HepG2 (cell line): ENCODE measurements at regions not wholly inside any gene's neighbourhood (a gene's known extent, or its start where the extent isn't known, plus 50 kb on each side); places are given as distances from the start of the nearest gene placed in this dataset.

Experiments
- ATAC-seq: fragments of 200-7000 bp; cut with Tn5 transposase; 3 replicates; pipeline ENCODE4 v1.9.1; 2020; ENCODE audit warnings: mild to moderate bottlenecking, moderate library complexity
- BruUV-seq: library from RNA; stranded (reverse); fragments of 400-500 nt; replicated peaks from 2 replicates; lab custom pipeline; 2021; lab: Mats Ljungman, UMichigan
- CTCF ChIA-PET: fragments of 300-600 bp; formaldehyde crosslinking; extraction: SDS; loops from one replicate; lab custom pipeline; 2021; ENCODE audit warnings: low total read pairs, inconsistent platforms, low intra/inter-chr PET ratio; lab: Yijun Ruan, JAX
- POLR2A ChIA-PET: fragments of 350-600 bp; sonication (Branson Sonifier 250); formaldehyde crosslinking; loops from one replicate; lab custom pipeline; 2020; ENCODE audit warnings: antibody characterized with exemption, inconsistent platforms; lab: Yijun Ruan, JAX
- DNase-seq: peaks from one replicate; pipeline ENCODE4 v3.0.0-alpha.2; 2015; ENCODE audit warnings: low spot score
- FAIRE-seq: peaks from 3 replicates; lab custom pipeline; 2011; peaks lifted over from hg19 to GRCh38; lab: Jason Lieb, UNC
- H2AFZ ChIP-seq: one replicate; pipeline ENCODE4 v1.6.1; 2011; ENCODE audit warnings: low read length, inconsistent platforms
- H3K27ac ChIP-seq: fragments of 300-600 bp; 3 replicates; pipeline ENCODE4 v1.8.0; 2011; ENCODE audit warnings: mixed run types, mild to moderate bottlenecking, mixed read lengths, low read length, inconsistent platforms; ENCODE audit not compliant: insufficient read depth; ENCODE audit errors: extremely low read length
- H3K27me3 ChIP-seq, 2 experiments: fragments of 200-600 bp in 1 of 2; 2 replicates in 1 of 2; 3 replicates in 1 of 2; pipeline versions ENCODE4 v1.6.0 to v1.8.0; 2011; ENCODE audit warnings: low read length in 2 of 2, mild to moderate bottlenecking in 2 of 2, moderate library complexity in 2 of 2, inconsistent platforms in 1 of 2; ENCODE audit not compliant: insufficient read depth in 2 of 2, control insufficient read depth in 1 of 2
- H3K36me3 ChIP-seq, 2 experiments: fragments of 200-600 bp in 1 of 2; replicated peaks in 1 of 2; 2 replicates in 1 of 2; 3 replicates in 1 of 2; pipeline versions ENCODE4 v1.5.1 to v1.8.0; 2011; ENCODE audit warnings: low read length in 2 of 2, inconsistent platforms in 1 of 2; ENCODE audit not compliant: insufficient read depth in 2 of 2, control insufficient read depth in 1 of 2
- H3K4me1 ChIP-seq: 2 replicates; pipeline ENCODE4 v1.5.1; 2012; ENCODE audit warnings: low read length, inconsistent platforms; ENCODE audit not compliant: insufficient read depth
- H3K4me2 ChIP-seq: 2 replicates; pipeline ENCODE4 v1.6.0; 2011; ENCODE audit warnings: low read depth, low read length, inconsistent platforms
- H3K4me3 ChIP-seq, 3 experiments: fragments of 200-600 bp in 1 of 3; sonication (generic), shearing (Covaris generic) in 1 of 3; replicated peaks in 1 of 3; 2 replicates each; pipeline ENCODE4 v1.5.1; 2011 to 2016; ENCODE audit warnings: low read length in 3 of 3, inconsistent platforms in 2 of 3, low read depth in 2 of 3, mild to moderate bottlenecking in 2 of 3, control low read depth in 1 of 3, mixed read lengths in 1 of 3; ENCODE audit not compliant: insufficient read depth in 1 of 3
- H3K79me2 ChIP-seq: one replicate; pipeline ENCODE4 v1.6.1; 2011; ENCODE audit warnings: low read length, inconsistent platforms; ENCODE audit not compliant: insufficient read depth
- H3K9ac ChIP-seq: 2 replicates; pipeline ENCODE4 v1.6.0; 2011; ENCODE audit warnings: mild to moderate bottlenecking, low read depth, low read length, inconsistent platforms; ENCODE audit not compliant: insufficient read depth
- H3K9me3 ChIP-seq: 2 replicates; pipeline ENCODE4 v1.5.1; 2012; ENCODE audit warnings: mild to moderate bottlenecking, low read length
- H4K20me1 ChIP-seq: 2 replicates; pipeline ENCODE4 v1.6.0; 2011; ENCODE audit warnings: inconsistent platforms, mild to moderate bottlenecking, low read length, moderate library complexity; ENCODE audit not compliant: insufficient read depth
- CEBPB ChIP-seq: IDR thresholded peaks from 2 replicates; pipeline ENCODE4 v1.6.1; 2011; ENCODE audit warnings: low read depth, low read length, improper control_type of control experiment, borderline replicate concordance
- RBM22 ChIP-seq: fragments of 200-400 bp; formaldehyde crosslinking; optimal IDR thresholded peaks from 2 replicates; pipeline ENCODE3; 2017; ENCODE audit warnings: mild to moderate bottlenecking, low read length, moderate library complexity
- ZEB1 ChIP-seq: IDR thresholded peaks from 2 replicates; pipeline ENCODE4 v1.6.1; 2012; ENCODE audit warnings: mild to moderate bottlenecking, low read depth, inconsistent platforms; ENCODE audit not compliant: insufficient replicate concordance
- ZNF260 ChIP-seq: sonication (generic); formaldehyde crosslinking; IDR thresholded peaks from 2 replicates; pipeline ENCODE4 v1.4.0; 2020; ENCODE audit warnings: missing genetic modification reagents, low read depth, mild to moderate bottlenecking, borderline replicate concordance
- ZNF713 ChIP-seq: sonication (generic); formaldehyde crosslinking; IDR thresholded peaks from 2 replicates; pipeline ENCODE4 v1.4.0; 2020; ENCODE audit warnings: mild to moderate bottlenecking, missing genetic modification reagents
- WGBS: methylation state at CpG from one replicate; pipeline ENCODE4 v1.1.6; 2017; ENCODE audit warnings: low lambda C conversion rate; 5-methylcytosine and 5-hydroxymethylcytosine counted together
- in situ Hi-C: cut with HindIII; loops from 2 replicates; pipeline ENCODE4 v1.10.0; 2017; ENCODE audit warnings: low pct_unique_long_range_greater_than_20kb; ENCODE audit not compliant: extremely low pct_ligation_motif_present
- intact Hi-C: fragments of 100-400 bp; cut with micrococcal nuclease; formaldehyde crosslinking; loops from one replicate; pipeline ENCODE4 v1.10.0; 2022; ENCODE audit not compliant: unreplicated experiment
- TF ChIP-seq, protein P1 (sequence below): IDR thresholded peaks from 2 replicates; pipeline ENCODE4 v1.6.1; 2016; ENCODE audit warnings: missing biosample characterization, missing genetic modification reagents, low read depth

DNA sequence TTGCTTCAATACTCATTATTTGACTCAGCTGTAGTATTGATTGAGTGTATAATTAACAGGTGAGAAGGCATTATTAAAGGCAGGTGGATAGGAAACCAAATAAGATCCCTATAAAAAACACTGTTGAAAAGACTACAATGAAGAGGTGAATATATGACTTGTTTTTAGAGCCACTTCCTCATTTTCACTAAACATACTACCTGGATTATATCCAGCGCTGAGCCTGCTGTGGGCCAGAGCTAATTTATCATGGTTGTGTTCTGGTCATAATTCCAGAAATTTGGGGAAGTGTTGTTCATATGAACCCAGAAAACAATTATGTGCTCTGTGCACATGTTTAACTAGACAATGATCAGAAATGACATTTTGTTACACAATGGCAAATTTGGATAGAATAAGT, 235.3 kb upstream of the MME start:
- Histone ChIP-seq H3K4me1 (no peaks in the 10 kb centered on the region), H2AFZ (no peak overlapping the region), H3K9me3 (no peaks in the 10 kb centered on the region), H3K27me3 (no peaks in the 10 kb centered on the region), H3K27ac (no peak overlapping the region), H3K4me3 (no peak overlapping the region), H3K36me3 (no peaks in the 10 kb centered on the region), H3K79me2 (no peaks in the 10 kb centered on the region), H3K9ac (no peak overlapping the region), H4K20me1 (no peaks in the 10 kb centered on the region), H3K4me2 (no peak overlapping the region)
- WGBS = 0% methylated on average over 1 of the region's 1 CpG
- DNase-seq (no peak), FAIRE-seq (no peak), ATAC-seq (no peak)
- intact Hi-C loops (no loop called here), in situ Hi-C loops (no loop called here)
- TF ChIP-seq, protein P1, sequence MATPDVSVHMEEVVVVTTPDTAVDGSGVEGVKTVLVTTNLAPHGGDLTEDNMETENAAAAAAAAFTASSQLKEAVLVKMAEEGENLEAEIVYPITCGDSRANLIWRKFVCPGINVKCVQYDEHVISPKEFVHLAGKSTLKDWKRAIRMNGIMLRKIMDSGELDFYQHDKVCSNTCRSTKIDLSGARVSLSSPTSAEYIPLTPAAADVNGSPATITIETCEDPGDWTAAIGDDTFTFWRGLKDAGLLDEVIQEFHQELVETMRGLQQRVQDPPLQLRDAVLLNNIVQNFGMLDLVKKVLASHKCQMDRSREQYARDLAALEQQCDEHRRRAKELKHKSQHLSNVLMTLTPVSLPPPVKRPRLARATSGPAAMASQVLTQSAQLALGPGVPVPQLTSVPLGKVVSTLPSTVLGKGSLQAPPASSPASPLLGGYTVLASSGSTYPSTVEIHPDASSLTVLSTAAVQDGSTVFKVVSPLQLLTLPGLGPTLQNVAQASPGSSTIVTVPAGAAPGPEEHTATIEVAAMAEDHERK (CRISPR knock-in tag) = no peak
- TF ChIP-seq ZEB1 (no peak), ZNF260 (no peak), ZNF713 (no peak)
- ChIA-PET CTCF (no interaction called here), POLR2A (no interaction called here)
- BruUV-seq = no TSS peak

DNA sequence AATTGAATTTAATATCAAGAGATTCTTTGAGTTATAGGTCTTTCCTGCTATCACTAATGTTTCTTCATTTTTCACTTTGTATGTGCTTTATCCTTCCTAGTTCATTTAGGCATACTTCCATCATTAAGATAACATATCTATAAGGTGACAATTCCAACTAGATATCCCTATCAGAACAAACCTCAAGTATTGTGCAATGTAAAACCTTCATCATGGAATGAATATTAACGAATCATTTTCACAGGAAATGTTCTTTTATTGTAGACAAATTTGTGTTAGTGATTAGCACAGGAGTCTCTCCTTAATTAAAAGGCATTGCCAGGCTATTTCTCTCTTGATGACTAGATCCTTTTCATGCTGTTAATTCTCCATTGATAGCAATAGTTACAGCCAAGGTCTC, 236.5 kb upstream of the MME start:
- ChIA-PET POLR2A (no interaction called here), CTCF (no interaction called here)
- Histone ChIP-seq H3K9ac (no peak overlapping the region), H3K9me3 (no peaks in the 10 kb centered on the region), H3K4me3 (no peak overlapping the region), H3K27ac (no peak overlapping the region), H3K79me2 (no peaks in the 10 kb centered on the region), H4K20me1 (no peaks in the 10 kb centered on the region), H3K36me3 (no peaks in the 10 kb centered on the region), H3K4me1 (no peaks in the 10 kb centered on the region), H3K27me3 (no peaks in the 10 kb centered on the region), H2AFZ (no peak overlapping the region), H3K4me2 (no peak overlapping the region)
- TF ChIP-seq RBM22 = no peak
- TF ChIP-seq CEBPB = peak; percentile 35; the same call in 1 of the 2 replicates
- FAIRE-seq (no peak), DNase-seq (no peak), ATAC-seq (no peak)
- in situ Hi-C loops = no loop called here
- no TSS peak for BruUV-seq
- 0% methylated on average over 1 of the region's 1 CpG for WGBS
- intact Hi-C loops = no loop called here
